Spleen (tissue), 11 donors: ENCODE measurements at regions not wholly inside any gene's neighbourhood (a gene's known extent, or its start where the extent isn't known, plus 50 kb on each side); places are given as distances from the start of the nearest gene placed in this dataset.
A peak's percentile ranks its signal among the peaks of the same experiment; 100 is the strongest.

ENCODE experiments used
- DNase-seq: peaks from one replicate; pipeline ENCODE4 v3.0.0-alpha.2; 2020
- H3K27ac ChIP-seq, 8 donors: fragments of 200-600 bp; sonication (generic) in 7 of 8; 1 replicate in 4 of 8; 2 replicates in 4 of 8; pipeline versions ENCODE4 v1.5.0 to v1.8.0; 2016 to 2021; ENCODE audit warnings: inconsistent platforms in 4 of 8, mild to moderate bottlenecking in 4 of 8, moderate library complexity in 1 of 8
- H3K27me3 ChIP-seq, 7 donors: fragments of 200-600 bp; sonication (generic) in 6 of 7; replicated peaks in 1 of 7; 1 replicate in 4 of 7; 2 replicates in 3 of 7; pipeline versions ENCODE4 v1.5.0 to v1.8.0; 2016 to 2021; ENCODE audit warnings: inconsistent platforms in 3 of 7, mild to moderate bottlenecking in 1 of 7
- H3K36me3 ChIP-seq, 6 donors: fragments of 200-600 bp; sonication (generic) in 5 of 6; 1 replicate in 4 of 6; 2 replicates in 2 of 6; pipeline versions ENCODE4 v1.5.0 to v1.8.0; 2016 to 2021; ENCODE audit warnings: inconsistent platforms in 2 of 6
- H3K4me1 ChIP-seq, 6 donors: fragments of 200-600 bp; sonication (generic) in 5 of 6; 1 replicate in 3 of 6; 2 replicates in 3 of 6; pipeline versions ENCODE4 v1.5.0 to v1.8.0; 2016 to 2021; ENCODE audit warnings: inconsistent platforms in 3 of 6
- H3K4me3 ChIP-seq, 8 donors: fragments of 200-600 bp; sonication (generic) in 7 of 8; 1 replicate in 4 of 8; 2 replicates in 4 of 8; pipeline versions ENCODE4 v1.5.0 to v1.8.0; 2016 to 2021; ENCODE audit warnings: inconsistent platforms in 4 of 8, mild to moderate bottlenecking in 4 of 8, moderate library complexity in 2 of 8
- H3K9me3 ChIP-seq, 8 donors: fragments of 200-600 bp; sonication (generic) in 7 of 8; 1 replicate in 4 of 8; 2 replicates in 4 of 8; pipeline versions ENCODE4 v1.5.0 to v1.8.0; 2016 to 2021; ENCODE audit warnings: inconsistent platforms in 4 of 8
- CTCF ChIP-seq, 11 experiments: fragments of 200-600 bp in 7 of 11; fragments of 450-650 bp in 4 of 11; sonication (generic) in 4 of 11; IDR thresholded peaks in 8 of 11; conservative IDR thresholded peaks in 3 of 11; 1 replicate in 7 of 11; 2 replicates in 4 of 11; pipeline versions ENCODE4 v1.4.0 to v1.8.0; 2016 to 2021; ENCODE audit warnings: antibody characterized with exemption in 11 of 11, inconsistent platforms in 4 of 11, mild to moderate bottlenecking in 1 of 11
- POLR2A ChIP-seq, 3 donors: fragments of 450-650 bp; IDR thresholded peaks; one replicate each; pipeline ENCODE4 v1.5.1; 2017; ENCODE audit warnings: antibody characterized with exemption in 3 of 3, mild to moderate bottlenecking in 1 of 3
- POLR2AphosphoS5 ChIP-seq, 3 donors: sonication (generic); formaldehyde crosslinking; IDR thresholded peaks; one replicate each; pipeline ENCODE4 v1.5.1; 2017; ENCODE audit warnings: antibody characterized with exemption in 3 of 3
- WGBS, 5 donors: extraction: QIAGEN DNeasy Blood & Tissue Kit in 3 of 5; methylation state at CpG; one replicate each; pipeline versions ENCODE4 v1.1.5 to v1.1.7; 2013 to 2018; 5-methylcytosine and 5-hydroxymethylcytosine counted together
- intact Hi-C: fragments of 100-400 bp; cut with DNase I; formaldehyde crosslinking; loops from one replicate; pipeline ENCODE4 v1.15.0; 2023; ENCODE audit warnings: low total_unique reads
- donor health status: healthy with polysubstance abuse.
- donor health status: DM: no; HTN: no; CAD: no; lungs with moderate emphysema.
- donor health status: DM: no; HTN: no; CAD: no.
- donor health status: Bipolar disorder and iron deficiency.
- donor health status: healthy.
- donor health status: DM: no; HTN: no; CAD: no.
- donor health status: DM: yes; HTN: yes; CAD: no.

GRCh38 chr5:67305913-67306710 is 109.5 kb upstream of the CD180 start:
- WGBS, 5 donors: 71 to 82% (median 76%) methylated on average over 9 of the region's 9 CpGs
- DNase-seq: no peak
- H3K9me3 ChIP-seq: no peaks in the 10 kb centered on the region
- no peaks in the 10 kb centered on the region for H3K36me3 ChIP-seq
- no peak overlapping the region for H3K4me3 ChIP-seq
- intact Hi-C loops: no loop called here
- H3K27ac ChIP-seq: peak overlapping the region in 2 of 8 donors; percentile 21 to 33
- no peak for TF ChIP-seq CTCF (IDR thresholded peaks at IDR 0.05 in 8 of 11, conservative IDR thresholded peaks at IDR 0.05 in 3 of 11)
- TF ChIP-seq POLR2A (IDR thresholded peaks at IDR 0.05): no peak
- no peak for TF ChIP-seq POLR2AphosphoS5 (IDR thresholded peaks at IDR 0.05)
- H3K27me3 ChIP-seq: no peaks in the 10 kb centered on the region
- peaks cover 0 to 19% (median 3%) of the 10 kb centered on the region in 6 donors for H3K4me1 ChIP-seq

GRCh38 chr5:67305401-67305800 is 108.8 kb upstream of the CD180 start:
- 89 to 100% (median 97%) methylated on average over 1 of the region's 1 CpG for WGBS, 5 donors
- Histone ChIP-seq H3K9me3 (no peaks in the 10 kb centered on the region), H3K27me3 (no peaks in the 10 kb centered on the region), H3K36me3 (no peaks in the 10 kb centered on the region), H3K27ac (peak overlapping the region in 4 of 8 donors; percentile 15 to 33 (median 24)), H3K4me3 (no peak overlapping the region), H3K4me1 (peaks cover 0 to 26% (median 5%) of the 10 kb centered on the region in 6 donors)
- TF ChIP-seq POLR2AphosphoS5 (IDR thresholded peaks at IDR 0.05): no peak
- TF ChIP-seq POLR2A (IDR thresholded peaks at IDR 0.05): no peak
- TF ChIP-seq CTCF (IDR thresholded peaks at IDR 0.05 in 8 of 11, conservative IDR thresholded peaks at IDR 0.05 in 3 of 11): no peak
- intact Hi-C loops: no loop called here
- DNase-seq: no peak

GRCh38 chr5:67303356-67303755 is 106.8 kb upstream of the CD180 start:
- Histone ChIP-seq H3K4me1 (peaks cover 0 to 30% (median 5%) of the 10 kb centered on the region in 6 donors), H3K36me3 (no peaks in the 10 kb centered on the region), H3K27ac (peak overlapping the region in 1 of 8 donors; percentile 23), H3K9me3 (no peaks in the 10 kb centered on the region), H3K27me3 (no peaks in the 10 kb centered on the region), H3K4me3 (no peak overlapping the region)
- intact Hi-C loops: no loop called here
- TF ChIP-seq CTCF (IDR thresholded peaks at IDR 0.05 in 8 of 11, conservative IDR thresholded peaks at IDR 0.05 in 3 of 11) (no peak), POLR2A (IDR thresholded peaks at IDR 0.05) (no peak), POLR2AphosphoS5 (IDR thresholded peaks at IDR 0.05) (no peak)
- DNase-seq: no peak
- WGBS, 5 donors: 79 to 93% (median 87%) methylated on average over 3 of the region's 3 CpGs

GRCh38 chr5:67301285-67301903 is 104.8 kb upstream of the CD180 start:
- intact Hi-C loops: no loop called here
- Histone ChIP-seq H3K9me3 (no peaks in the 10 kb centered on the region), H3K27ac (peak overlapping the region in 7 of 8 donors; percentile 24 to 75 (median 49)), H3K27me3 (no peaks in the 10 kb centered on the region), H3K4me3 (no peak overlapping the region), H3K4me1 (peaks cover 0 to 29% (median 5%) of the 10 kb centered on the region in 6 donors), H3K36me3 (no peaks in the 10 kb centered on the region)
- TF ChIP-seq CTCF (IDR thresholded peaks at IDR 0.05 in 8 of 11, conservative IDR thresholded peaks at IDR 0.05 in 3 of 11) (no peak), POLR2A (IDR thresholded peaks at IDR 0.05) (no peak), POLR2AphosphoS5 (IDR thresholded peaks at IDR 0.05) (peak in 1 of 3 donors; percentile 42)
- WGBS, 5 donors: 32 to 50% (median 37%) methylated on average over 8 of the region's 8 CpGs
- DNase-seq: no peak
